K562 (cell line): ENCODE measurements at regions not wholly inside any gene's neighbourhood (a gene's known extent, or its start where the extent isn't known, plus 50 kb on each side); places are given as distances from the start of the nearest gene placed in this dataset.
"Not testable (repeated sequence)": the region's sequence is repeated elsewhere in the genome, so short reads cannot be mapped to it uniquely, and the experiment has no call there.

Source experiments
- ATAC-seq: fragments of 200-7000 bp; cut with Tn5 transposase; 3 replicates; pipeline ENCODE4 v1.9.1; 2020; ENCODE audit warnings: moderate library complexity
- BruUV-seq: library from RNA; stranded (reverse); fragments of 400-500 nt; replicated peaks from 2 replicates; lab custom pipeline; 2021; lab: Mats Ljungman, UMichigan
- CTCF ChIA-PET: fragments of 300-600 bp; formaldehyde crosslinking; extraction: SDS; loops from one replicate; lab custom pipeline; 2021; ENCODE audit warnings: low intra/inter-chr PET ratio; lab: Yijun Ruan, JAX
- POLR2A ChIA-PET: fragments of 300-600, 350-650 bp; sonication (Branson Sonifier 250); formaldehyde crosslinking; extraction: SDS; loops from one replicate; lab custom pipeline; 2021; ENCODE audit warnings: antibody characterized with exemption, inconsistent platforms; lab: Yijun Ruan, JAX
- DNase-seq, 4 experiments: peaks; one replicate each; pipeline versions ENCODE4 v3.0.0 to v3.0.0-alpha.2; 2011 to 2018; ENCODE audit warnings: low spot score in 3 of 4, mixed read lengths in 3 of 4; ENCODE audit errors: extremely low read depth in 1 of 4
- FAIRE-seq: peaks from 2 replicates; lab custom pipeline; 2011; peaks lifted over from hg19 to GRCh38; lab: Jason Lieb, UNC
- H2AFZ ChIP-seq: 2 replicates; pipeline ENCODE4 v1.6.0; 2011; ENCODE audit warnings: low read depth, low read length, control low read depth, inconsistent platforms
- H3K27ac ChIP-seq: fragments of 200-600 bp; 3 replicates; pipeline ENCODE4 v1.8.0; 2011; ENCODE audit warnings: low read depth, mild to moderate bottlenecking, control low read depth, inconsistent platforms, low read length, moderate library complexity, mixed read lengths; ENCODE audit errors: extremely low read depth
- H3K27me3 ChIP-seq, 2 experiments: fragments of 300-600 bp in 1 of 2; 2 replicates in 1 of 2; 3 replicates in 1 of 2; pipeline versions ENCODE4 v1.6.0 to v1.8.0; 2011; ENCODE audit warnings: inconsistent platforms in 2 of 2, low read length in 2 of 2, mild to moderate bottlenecking in 1 of 2, mixed read lengths in 1 of 2, moderate library complexity in 1 of 2; ENCODE audit not compliant: control insufficient read depth in 2 of 2, insufficient read depth in 2 of 2
- H3K36me3 ChIP-seq: fragments of 300-600 bp; 3 replicates; pipeline ENCODE4 v1.8.0; 2011; ENCODE audit warnings: mild to moderate bottlenecking, low read length, inconsistent platforms; ENCODE audit not compliant: control insufficient read depth, insufficient read depth
- H3K4me1 ChIP-seq, 2 experiments: fragments of 200-600 bp in 1 of 2; replicated peaks in 1 of 2; 2 replicates in 1 of 2; 3 replicates in 1 of 2; pipeline versions ENCODE4 v1.5.1 to v1.8.0; 2011; ENCODE audit warnings: inconsistent platforms in 2 of 2, low read length in 2 of 2, mild to moderate bottlenecking in 1 of 2, mixed read lengths in 1 of 2, moderate library complexity in 1 of 2; ENCODE audit not compliant: control insufficient read depth in 2 of 2, insufficient read depth in 2 of 2
- H3K4me2 ChIP-seq: 2 replicates; pipeline ENCODE4 v1.6.1; 2011; ENCODE audit warnings: low read length, control low read depth, inconsistent platforms, mixed read lengths; ENCODE audit not compliant: insufficient read depth
- H3K4me3 ChIP-seq: fragments of 200-600 bp; sonication (generic), shearing (Covaris generic); 2 replicates; pipeline ENCODE4 v1.5.1; 2016; ENCODE audit warnings: control low read depth, inconsistent platforms
- H3K79me2 ChIP-seq: fragments of 200-600 bp; 3 replicates; pipeline ENCODE4 v1.8.0; 2011; ENCODE audit warnings: low read length, inconsistent platforms; ENCODE audit not compliant: control insufficient read depth, insufficient read depth
- H3K9ac ChIP-seq, 2 experiments: 2 replicates each; pipeline versions ENCODE4 v1.6.0 to v1.6.1; 2011; ENCODE audit warnings: low read depth in 2 of 2, low read length in 2 of 2, control low read depth in 1 of 2, inconsistent platforms in 1 of 2, mild to moderate bottlenecking in 1 of 2, mixed read lengths in 1 of 2; ENCODE audit not compliant: insufficient read depth in 1 of 2
- H3K9me1 ChIP-seq: one replicate; pipeline ENCODE4 v1.6.0; 2011; ENCODE audit warnings: inconsistent platforms, mild to moderate bottlenecking, low read length, moderate library complexity; ENCODE audit not compliant: control insufficient read depth, insufficient read depth
- H3K9me3 ChIP-seq: replicated peaks from 2 replicates; pipeline ENCODE4 v1.5.1; 2011; ENCODE audit warnings: low read depth, low read length, inconsistent platforms; ENCODE audit not compliant: control insufficient read depth, insufficient read depth
- H4K20me1 ChIP-seq: replicated peaks from 2 replicates; pipeline ENCODE4 v1.6.1; 2011; ENCODE audit warnings: low read length, inconsistent platforms, mixed read lengths; ENCODE audit not compliant: control insufficient read depth, insufficient read depth
- MAX ChIP-seq: sonication (generic); formaldehyde crosslinking; IDR thresholded peaks from 2 replicates; pipeline ENCODE4 v1.9.0; 2022; ENCODE audit warnings: mild to moderate bottlenecking, missing genetic modification reagents
- NR2C1 ChIP-seq, 2 experiments: fragments of 450-650 bp; IDR thresholded peaks; 2 replicates each; pipeline ENCODE4 v1.6.1; 2017; ENCODE audit warnings: mild to moderate bottlenecking in 2 of 2, antibody characterized with exemption in 1 of 2, inconsistent platforms in 1 of 2, missing compliant biosample characterization in 1 of 2, missing genetic modification characterization in 1 of 2
- NR2C2 ChIP-seq, 2 experiments: fragments of 200-800 bp in 1 of 2; sonication (Bioruptor generic) in 1 of 2; sonication (generic) in 1 of 2; formaldehyde crosslinking in 1 of 2; IDR thresholded peaks; 2 replicates each; pipeline versions ENCODE4 v1.6.1 to v1.8.0; 2016 to 2022; ENCODE audit warnings: mild to moderate bottlenecking in 1 of 2, missing compliant biosample characterization in 1 of 2, missing genetic modification characterization in 1 of 2, missing genetic modification reagents in 1 of 2
- NRF1 ChIP-seq, 2 experiments: fragments of 450-650 bp; IDR thresholded peaks in 1 of 2; conservative IDR thresholded peaks in 1 of 2; 2 replicates each; pipeline ENCODE4 v1.6.1; 2014; ENCODE audit warnings: mild to moderate bottlenecking in 2 of 2
- POLR2G ChIP-seq: fragments of 200-400 bp; formaldehyde crosslinking; IDR thresholded peaks from 2 replicates; pipeline ENCODE4 v1.6.1; 2017; ENCODE audit warnings: low read depth, mild to moderate bottlenecking, antibody characterized with exemption, low read length, moderate library complexity
- RAD21 ChIP-seq, 2 experiments: fragments of 250-450 bp in 1 of 2; fragments of 450-650 bp in 1 of 2; sonication (Bioruptor Pico) in 1 of 2; formaldehyde crosslinking in 1 of 2; IDR thresholded peaks in 1 of 2; conservative IDR thresholded peaks in 1 of 2; 2 replicates each; pipeline versions ENCODE4 v1.4.0 to v1.8.0; 2020 to 2022; ENCODE audit warnings: mild to moderate bottlenecking in 2 of 2, moderate library complexity in 1 of 2
- SMC3 ChIP-seq: conservative IDR thresholded peaks from 2 replicates; pipeline ENCODE4 v1.6.1; 2011; ENCODE audit warnings: low read depth, low read length, improper control_type of control experiment; ENCODE audit not compliant: insufficient read depth
- TEAD1 ChIP-seq, 2 experiments: fragments of 450-650 bp in 1 of 2; sonication (generic) in 1 of 2; formaldehyde crosslinking; IDR thresholded peaks; 2 replicates each; pipeline versions ENCODE4 v1.4.0 to v1.8.0; 2020 to 2022; ENCODE audit warnings: mild to moderate bottlenecking in 2 of 2, missing genetic modification reagents in 1 of 2
- ZNF263 ChIP-seq: sonication (generic); formaldehyde crosslinking; IDR thresholded peaks from 2 replicates; pipeline ENCODE4 v1.8.0; 2022; ENCODE audit warnings: mild to moderate bottlenecking, missing genetic modification reagents, borderline replicate concordance
- WGBS: fragments of 100-300 bp; shearing (Covaris generic); methylation state at CpG from one replicate; pipeline ENCODE4 v1.1.6; 2016; ENCODE audit warnings: low coverage, mixed read lengths; ENCODE audit not compliant: insufficient coverage; ENCODE audit errors: missing lambda C conversion rate; 5-methylcytosine and 5-hydroxymethylcytosine counted together
- in situ Hi-C: fragments of 300-500 bp; cut with MboI; formaldehyde crosslinking; loops from 4 replicates; pipeline ENCODE4 v1.15.0; 2018; ENCODE audit warnings: inconsistent platforms, mixed read lengths
- intact Hi-C: fragments of 100-400 bp; cut with micrococcal nuclease; formaldehyde crosslinking; loops from 2 replicates; pipeline ENCODE4 v1.14.2; 2022
- TF ChIP-seq, protein P1 (sequence below): fragments of 450-650 bp; IDR thresholded peaks from 2 replicates; pipeline ENCODE4 v1.6.1; 2016; ENCODE audit warnings: antibody characterized with exemption

- H3K4me3 ChIP-seq; H3K36me3 ChIP-seq; in situ Hi-C loops; POLR2A ChIA-PET; BruUV-seq; H3K79me2 ChIP-seq; H3K27ac ChIP-seq; H3K27me3 ChIP-seq; ATAC-seq; H4K20me1 ChIP-seq; H3K9me1 ChIP-seq; H3K9me3 ChIP-seq; FAIRE-seq; DNase-seq; H2AFZ ChIP-seq; H3K9ac ChIP-seq; CTCF ChIA-PET; TF ChIP-seq NR2C2 (CRISPR knock-in tag; IDR thresholded peaks at IDR 0.05): not testable (repeated sequence)
- H3K4me1 ChIP-seq, result peaks cover 0 to 15% of the 10 kb centered on the region in 2 experiments; a peak in 2 of 5 replicates
- WGBS, result 56% methylated on average over 4 of the region's 4 CpGs
- TF ChIP-seq NR2C2 (tag; IDR thresholded peaks at IDR 0.05) (peak; percentile 76), NR2C1 (IDR thresholded peaks at IDR 0.05) (peak; percentile 67), NR2C1 (tag; IDR thresholded peaks at IDR 0.05) (peak; percentile 42; the same call in 1 of the 2 replicates)
- peak overlapping the region; percentile 49 for H3K4me2 ChIP-seq
- intact Hi-C loops, result loop anchor here (10.0 kb wide), 3 partner anchors 80 to 300 kb away; no protein-coding TSS in a partner anchor
These were observed 673.1 kb upstream of the DEFB115 start for GRCh38 chr20:30584403-30584802.

DNA sequence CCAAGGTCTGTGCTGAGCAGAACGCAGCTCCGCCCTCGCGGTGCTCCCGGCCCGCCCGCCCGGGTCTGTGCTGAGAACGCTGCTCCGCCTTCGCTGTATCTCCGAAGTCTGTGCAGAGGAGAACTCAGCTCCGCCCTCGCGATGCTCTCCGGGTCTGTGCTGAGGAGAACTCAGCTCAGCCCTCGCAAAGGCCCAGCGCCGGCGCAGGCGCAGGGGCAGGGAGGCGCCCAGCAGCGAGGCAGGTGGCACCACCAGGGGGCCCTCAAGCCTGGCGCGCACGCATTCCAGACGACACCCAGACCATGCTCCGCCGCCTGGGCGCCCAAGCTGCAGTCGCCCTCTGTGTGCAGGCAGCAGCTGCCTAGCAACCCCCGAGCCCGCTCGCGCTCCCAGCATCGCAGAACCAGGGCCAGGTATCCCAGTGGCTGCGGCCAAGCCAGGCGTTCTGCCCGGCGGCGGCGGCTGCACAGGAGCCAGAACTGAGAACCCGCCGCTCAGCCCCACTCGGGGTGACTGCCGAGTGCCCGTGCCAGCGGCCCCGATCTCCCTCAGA lies 672.1 kb upstream of the DEFB115 start:
- H3K27me3 ChIP-seq, H3K9me1 ChIP-seq, H3K27ac ChIP-seq, in situ Hi-C loops, H3K36me3 ChIP-seq, BruUV-seq, FAIRE-seq, CTCF ChIA-PET, H3K79me2 ChIP-seq, H3K9me3 ChIP-seq, H4K20me1 ChIP-seq, POLR2A ChIA-PET: not testable (repeated sequence)
- Histone ChIP-seq H2AFZ (peak overlapping the region; percentile 44), H3K4me1 (peaks cover 0 to 15% of the 10 kb centered on the region in 2 experiments; a peak in 2 of 5 replicates), H3K4me2 (peak overlapping the region; percentile 49), H3K9ac (peak overlapping the region in 1 of 2 experiments; percentile 58; a peak in 2 of 4 replicates), H3K4me3 (peak overlapping the region; percentile 26)
- 15% methylated on average over 31 of the region's 49 CpGs for WGBS
- intact Hi-C loops, result loop anchor here (10.0 kb wide), 3 partner anchors 81 to 301 kb away; no protein-coding TSS in a partner anchor
- ATAC-seq (peak; percentile 99), DNase-seq (peak; percentile 51 to 83 (median 59))
- TF ChIP-seq NRF1 (conservative IDR thresholded peaks at IDR 0.05 in 1 of 2, IDR thresholded peaks at IDR 0.05 in 1 of 2) (peak; percentile 93 to 94), TEAD1 (CRISPR knock-in tag; IDR thresholded peaks at IDR 0.05) (peak in 1 of 2 experiments; percentile 49; a peak in 1 of 4 replicates), ZNF263 (CRISPR knock-in tag) (peak; percentile 50; the same call in 1 of the 2 replicates), MAX (CRISPR knock-in tag) (peak; percentile 52), RAD21 (CRISPR knock-in tag; conservative IDR thresholded peaks at IDR 0.05 in 1 of 2, IDR thresholded peaks at IDR 0.05 in 1 of 2) (peak; percentile 35 to 64; a peak in 3 of 4 replicates), POLR2G (peak; percentile 42), SMC3 (peak; percentile 56)
- TF ChIP-seq, protein P1, sequence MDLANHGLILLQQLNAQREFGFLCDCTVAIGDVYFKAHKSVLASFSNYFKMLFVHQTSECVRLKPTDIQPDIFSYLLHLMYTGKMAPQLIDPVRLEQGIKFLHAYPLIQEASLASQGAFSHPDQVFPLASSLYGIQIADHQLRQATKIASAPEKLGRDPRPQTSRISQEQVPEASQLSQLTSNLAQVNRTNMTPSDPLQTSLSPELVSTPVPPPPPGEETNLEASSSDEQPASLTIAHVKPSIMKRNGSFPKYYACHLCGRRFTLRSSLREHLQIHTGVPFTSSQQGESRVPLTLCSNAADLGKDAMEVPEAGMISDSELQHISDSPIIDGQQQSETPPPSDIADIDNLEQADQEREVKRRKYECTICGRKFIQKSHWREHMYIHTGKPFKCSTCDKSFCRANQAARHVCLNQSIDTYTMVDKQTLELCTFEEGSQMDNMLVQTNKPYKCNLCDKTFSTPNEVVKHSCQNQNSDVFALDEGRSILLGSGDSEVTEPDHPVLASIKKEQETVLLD, result peak; percentile 53
